Natural killer cell (primary cell): ENCODE measurements at regions not wholly inside any gene's neighbourhood (a gene's known extent, or its start where the extent isn't known, plus 50 kb on each side); places are given as distances from the start of the nearest gene placed in this dataset.

Source experiments
- ATAC-seq, 3 donors: fragments of 150-1000 bp in 2 of 3; fragments of 200-7000 bp in 1 of 3; cut with Tn5 transposase; 1 replicate in 1 of 3; 2 replicates in 2 of 3; pipeline ENCODE4 v1.10.0; 2021; ENCODE audit warnings: mild to moderate bottlenecking in 2 of 3, moderate library complexity in 2 of 3
- DNase-seq, 2 donors: peaks; one replicate each; pipeline versions ENCODE4 v3.0.0 to v3.0.0-alpha.2; 2013 to 2021; ENCODE audit warnings: mixed read lengths in 1 of 2
- H3K27ac ChIP-seq: one replicate; pipeline ENCODE4 v1.5.1; 2013; ENCODE audit warnings: mild to moderate bottlenecking, low read length
- H3K27me3 ChIP-seq: one replicate; pipeline ENCODE4 v1.6.1; 2013; ENCODE audit warnings: low read length; ENCODE audit not compliant: control insufficient read depth, insufficient read depth
- H3K36me3 ChIP-seq: one replicate; pipeline ENCODE4 v1.6.1; 2013; ENCODE audit warnings: low read length; ENCODE audit not compliant: control insufficient read depth, insufficient read depth
- H3K4me1 ChIP-seq: one replicate; pipeline ENCODE4 v1.6.1; 2013; ENCODE audit warnings: low read length; ENCODE audit not compliant: control insufficient read depth, insufficient read depth
- H3K4me3 ChIP-seq: one replicate; pipeline ENCODE4 v1.5.1; 2013; ENCODE audit warnings: low read length
- H3K9me3 ChIP-seq: one replicate; pipeline ENCODE4 v1.6.1; 2013; ENCODE audit warnings: low read length; ENCODE audit not compliant: control insufficient read depth, insufficient read depth
- H3K27ac Mint-ChIP-seq, 2 donors: one replicate each; pipeline ENCODE4 v1.8.0; 2022; ENCODE audit warnings: mild to moderate bottlenecking in 2 of 2, mixed read lengths in 2 of 2, moderate library complexity in 1 of 2
- H3K27me3 Mint-ChIP-seq, 2 donors: one replicate each; pipeline ENCODE4 v1.8.0; 2022; ENCODE audit warnings: low read depth in 2 of 2, mixed read lengths in 2 of 2
- H3K36me3 Mint-ChIP-seq: one replicate; pipeline ENCODE4 v1.8.0; 2022; ENCODE audit warnings: mixed read lengths
- H3K4me1 Mint-ChIP-seq, 2 donors: one replicate each; pipeline ENCODE4 v1.8.0; 2022; ENCODE audit warnings: mixed read lengths in 2 of 2
- H3K4me3 Mint-ChIP-seq: one replicate; pipeline ENCODE4 v1.8.0; 2022; ENCODE audit warnings: mild to moderate bottlenecking, moderate library complexity, mixed read lengths
- H3K9me3 Mint-ChIP-seq, 2 donors: one replicate each; pipeline ENCODE4 v1.8.0; 2022; ENCODE audit warnings: mixed read lengths in 2 of 2
- WGBS: methylation state at CpG from one replicate; pipeline ENCODE4 v1.1.7; 2013; ENCODE audit warnings: missing lambda C conversion rate; ENCODE audit not compliant: insufficient coverage; 5-methylcytosine and 5-hydroxymethylcytosine counted together
- intact Hi-C: fragments of 100-400 bp; cut with micrococcal nuclease; formaldehyde crosslinking; loops from one replicate; pipeline ENCODE4 v1.14.2; 2022
- TF ChIP-seq, protein P1 (sequence below): fragments of 200-600 bp; IDR thresholded peaks from one replicate; pipeline ENCODE4 v1.8.0; 2022; ENCODE audit warnings: antibody characterized with exemption

DNA sequence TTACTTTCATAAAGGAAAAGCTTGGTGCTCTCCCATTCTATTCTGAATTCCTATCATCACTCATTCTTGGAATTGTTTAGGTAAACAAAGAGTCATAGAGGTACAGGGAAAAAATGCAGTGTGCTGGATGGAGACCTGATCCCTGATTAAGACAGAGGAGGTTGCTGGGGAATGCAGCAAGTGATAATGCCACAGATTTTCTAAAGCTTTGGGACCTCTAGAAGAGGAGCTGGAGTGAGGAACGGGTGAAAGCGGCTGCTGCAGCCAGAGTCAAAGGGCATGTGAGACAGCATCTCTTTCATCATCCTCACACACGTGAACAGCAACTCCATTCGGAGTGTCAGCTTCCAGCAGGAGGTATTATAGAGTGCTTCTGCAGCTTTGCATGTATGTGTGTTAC is 54.9 kb upstream of the DIPK1A start:
- no peak overlapping the region for H3K4me3 ChIP-seq
- peaks cover 16 to 28% of the 10 kb centered on the region in 2 donors for H3K27me3 Mint-ChIP-seq
- no peaks in the 10 kb centered on the region for H3K27me3 ChIP-seq
- no peak overlapping the region for H3K27ac Mint-ChIP-seq
- no peaks in the 10 kb centered on the region for H3K9me3 ChIP-seq
- no peak for ATAC-seq
- DNase-seq, result no peak
- H3K36me3 Mint-ChIP-seq, result no peaks in the 10 kb centered on the region
- H3K27ac ChIP-seq, result no peak overlapping the region
- no peaks in the 10 kb centered on the region for H3K36me3 ChIP-seq
- H3K4me1 Mint-ChIP-seq, result peaks cover 0 to 7% of the 10 kb centered on the region in 2 donors
- 91% methylated on average over 4 of the region's 4 CpGs for WGBS
- no peak overlapping the region for H3K4me3 Mint-ChIP-seq
- TF ChIP-seq, protein P1, sequence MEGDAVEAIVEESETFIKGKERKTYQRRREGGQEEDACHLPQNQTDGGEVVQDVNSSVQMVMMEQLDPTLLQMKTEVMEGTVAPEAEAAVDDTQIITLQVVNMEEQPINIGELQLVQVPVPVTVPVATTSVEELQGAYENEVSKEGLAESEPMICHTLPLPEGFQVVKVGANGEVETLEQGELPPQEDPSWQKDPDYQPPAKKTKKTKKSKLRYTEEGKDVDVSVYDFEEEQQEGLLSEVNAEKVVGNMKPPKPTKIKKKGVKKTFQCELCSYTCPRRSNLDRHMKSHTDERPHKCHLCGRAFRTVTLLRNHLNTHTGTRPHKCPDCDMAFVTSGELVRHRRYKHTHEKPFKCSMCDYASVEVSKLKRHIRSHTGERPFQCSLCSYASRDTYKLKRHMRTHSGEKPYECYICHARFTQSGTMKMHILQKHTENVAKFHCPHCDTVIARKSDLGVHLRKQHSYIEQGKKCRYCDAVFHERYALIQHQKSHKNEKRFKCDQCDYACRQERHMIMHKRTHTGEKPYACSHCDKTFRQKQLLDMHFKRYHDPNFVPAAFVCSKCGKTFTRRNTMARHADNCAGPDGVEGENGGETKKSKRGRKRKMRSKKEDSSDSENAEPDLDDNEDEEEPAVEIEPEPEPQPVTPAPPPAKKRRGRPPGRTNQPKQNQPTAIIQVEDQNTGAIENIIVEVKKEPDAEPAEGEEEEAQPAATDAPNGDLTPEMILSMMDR, result no peak
- no peaks in the 10 kb centered on the region for H3K4me1 ChIP-seq
- H3K9me3 Mint-ChIP-seq, result no peaks in the 10 kb centered on the region
- intact Hi-C loops, result no loop called here

DNA sequence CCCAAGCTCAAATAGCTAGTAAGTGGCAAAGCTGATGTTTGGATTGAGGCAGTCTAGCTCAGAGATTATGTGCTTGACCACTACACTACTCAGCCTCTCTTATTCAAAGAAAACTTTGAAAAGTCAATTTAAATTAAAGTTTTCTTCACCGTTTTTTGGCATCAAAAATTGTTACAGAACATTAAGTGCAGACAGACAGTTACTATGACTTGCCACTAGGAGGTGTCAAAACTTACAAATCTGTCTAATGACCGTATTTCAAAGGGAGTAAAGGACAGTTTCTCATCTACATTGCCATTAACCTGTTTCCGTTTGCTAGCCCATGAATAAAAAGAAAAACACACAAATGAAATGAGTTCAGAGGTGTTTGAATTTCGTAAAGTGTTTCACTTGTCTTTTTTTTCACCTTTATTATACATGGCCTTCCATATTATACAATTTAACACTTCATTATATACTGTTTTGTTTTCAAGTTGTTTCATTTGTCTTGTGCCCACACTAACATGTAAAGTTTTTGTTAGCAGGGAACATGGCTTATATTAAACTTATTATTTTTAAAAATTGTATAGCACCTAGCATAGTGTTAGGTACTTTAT is 57.4 kb upstream of the MTF2 start:
- Mint-ChIP-seq H3K27me3 (peaks cover 17 to 29% of the 10 kb centered on the region in 2 donors), H3K36me3 (no peaks in the 10 kb centered on the region), H3K4me1 (no peaks in the 10 kb centered on the region), H3K4me3 (no peak overlapping the region), H3K27ac (no peak overlapping the region), H3K9me3 (no peaks in the 10 kb centered on the region)
- no peaks in the 10 kb centered on the region for H3K4me1 ChIP-seq
- intact Hi-C loops, result loop anchor here (1.0 kb wide), 1 partner anchor 41 kb away; no protein-coding TSS in a partner anchor
- H3K36me3 ChIP-seq, result no peaks in the 10 kb centered on the region
- ATAC-seq, result peak; percentile 78 to 91 (median 83)
- H3K27ac ChIP-seq, result no peak overlapping the region
- WGBS, result 9% methylated on average over 2 of the region's 4 CpGs
- no peaks in the 10 kb centered on the region for H3K9me3 ChIP-seq
- peak in 1 of 2 donors; percentile 73 for DNase-seq
- H3K27me3 ChIP-seq, result no peaks in the 10 kb centered on the region
- TF ChIP-seq, protein P1, result peak; percentile 92
- no peak overlapping the region for H3K4me3 ChIP-seq

DNA sequence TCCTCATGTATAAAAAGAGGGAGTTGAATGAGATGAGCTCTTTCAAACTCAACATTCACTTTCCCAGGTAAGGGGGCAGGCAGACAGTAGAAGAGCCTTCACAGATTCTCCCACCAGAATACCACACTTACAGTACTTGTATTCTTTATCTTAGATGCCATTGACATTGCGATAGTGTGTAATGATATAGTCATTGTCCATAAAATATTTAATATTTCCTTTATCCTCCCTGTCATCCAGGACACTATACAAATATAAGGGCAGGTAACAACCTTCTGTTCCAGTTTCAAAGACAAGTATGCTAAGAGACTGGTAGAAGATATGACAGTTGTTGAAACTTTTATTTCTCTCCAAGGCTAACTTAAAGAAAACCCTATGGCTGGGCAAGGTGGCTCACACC is 56.5 kb upstream of the MTF2 start:
- DNase-seq (no peak), ATAC-seq (no peak)
- WGBS, result no CpG with 5 or more reads among the region's 1 CpG
- Histone ChIP-seq H3K4me3 (no peak overlapping the region), H3K27me3 (no peaks in the 10 kb centered on the region), H3K36me3 (no peaks in the 10 kb centered on the region), H3K4me1 (no peaks in the 10 kb centered on the region), H3K27ac (no peak overlapping the region), H3K9me3 (no peaks in the 10 kb centered on the region)
- H3K36me3 Mint-ChIP-seq, result no peaks in the 10 kb centered on the region
- no peak overlapping the region for H3K4me3 Mint-ChIP-seq
- no peak overlapping the region for H3K27ac Mint-ChIP-seq
- no peaks in the 10 kb centered on the region for H3K4me1 Mint-ChIP-seq
- TF ChIP-seq, protein P1, result no peak
- no peaks in the 10 kb centered on the region for H3K9me3 Mint-ChIP-seq
- H3K27me3 Mint-ChIP-seq, result peaks cover 15 to 26% of the 10 kb centered on the region in 2 donors
- intact Hi-C loops, result no loop called here

DNA sequence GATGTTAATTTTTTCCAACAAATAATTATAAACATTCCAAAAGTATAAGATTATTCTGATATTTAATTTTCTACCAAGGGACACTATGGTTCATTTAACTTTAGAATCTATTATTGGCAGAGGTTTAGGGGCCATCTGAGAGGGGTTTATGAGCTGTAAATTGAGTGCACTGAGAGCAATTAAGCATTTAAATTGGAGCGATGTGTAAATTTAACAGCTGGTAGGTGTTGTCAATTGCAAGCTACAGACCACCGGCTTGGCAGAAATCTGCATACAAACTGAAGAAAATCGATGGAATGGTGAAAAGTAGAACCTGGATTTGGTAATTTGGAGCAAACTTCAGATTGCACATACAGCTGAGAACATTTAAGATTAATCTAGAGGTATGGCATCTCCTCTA is 55.8 kb upstream of the MTF2 start:
- Mint-ChIP-seq H3K4me3 (no peak overlapping the region), H3K27ac (no peak overlapping the region), H3K36me3 (no peaks in the 10 kb centered on the region), H3K27me3 (peaks cover 19 to 25% of the 10 kb centered on the region in 2 donors), H3K4me1 (no peaks in the 10 kb centered on the region), H3K9me3 (no peaks in the 10 kb centered on the region)
- WGBS, result 79% methylated on average over 3 of the region's 3 CpGs
- Histone ChIP-seq H3K27me3 (no peaks in the 10 kb centered on the region), H3K36me3 (no peaks in the 10 kb centered on the region), H3K4me1 (no peaks in the 10 kb centered on the region), H3K27ac (no peak overlapping the region), H3K4me3 (no peak overlapping the region), H3K9me3 (no peaks in the 10 kb centered on the region)
- ATAC-seq (no peak), DNase-seq (no peak)
- TF ChIP-seq, protein P1, result no peak
- intact Hi-C loops, result no loop called here
